ENCODE measurements at regions not wholly inside any gene's neighbourhood (a gene's known extent, or its start where the extent isn't known, plus 50 kb on each side); places are given as distances from the start of the nearest gene placed in this dataset.

- Mint-ChIP-seq H3K4me3 (no peak overlapping the region), H3K4me1 (no peaks in the 10 kb centered on the region), H3K27me3 (ENCODE audit: low read depth) (no peaks in the 10 kb centered on the region), H3K36me3 (ENCODE audit: insufficient read depth in 1 of 3, low read depth in 3 of 3) (no peaks in the 10 kb centered on the region), H3K9me3 (no peaks in the 10 kb centered on the region; a peak in 1 of 5 replicates), H3K27ac (no peak overlapping the region)
- no peak overlapping the region for H3T11ph ChIP-seq (ENCODE audit: low read length)
- no peak for TF ChIP-seq CTCF (conservative IDR thresholded peaks at IDR 0.05)
- H3K9ac ChIP-seq (ENCODE audit: extremely low read depth, insufficient read length, low read length), result no peak overlapping the region
- H3K9me3 ChIP-seq (ENCODE audit: control insufficient read depth, low read depth, low read length), result no peaks in the 10 kb centered on the region
- no peak overlapping the region for H4K8ac ChIP-seq (replicated peaks; ENCODE audit: insufficient read length, low read depth, low read length)
- H2AFZ ChIP-seq (ENCODE audit: low read length), result no peak overlapping the region
- H3K79me2 ChIP-seq (ENCODE audit: insufficient read depth, low read length), result no peaks in the 10 kb centered on the region
- H4K20me1 ChIP-seq (ENCODE audit: control insufficient read depth, insufficient read depth, insufficient read length), result no peaks in the 10 kb centered on the region
- H3K23ac ChIP-seq (ENCODE audit: insufficient read length, low read depth, low read length), result no peak overlapping the region
- no peaks in the 10 kb centered on the region for H3K79me1 ChIP-seq (ENCODE audit: insufficient read depth, low read depth, low read length, poor library complexity, severe bottlenecking)
- no peak overlapping the region for H2AK5ac ChIP-seq (ENCODE audit: insufficient read length, low read length)
- no peak overlapping the region for H2BK5ac ChIP-seq (ENCODE audit: insufficient read length, low read length)
- no peak overlapping the region for H4K91ac ChIP-seq (ENCODE audit: insufficient read length, low read depth, low read length)
- H2BK20ac ChIP-seq (ENCODE audit: low read depth, low read length, poor library complexity, severe bottlenecking), result no peak overlapping the region
- no peaks in the 10 kb centered on the region for H3K23me2 ChIP-seq (ENCODE audit: insufficient read length, low read depth, low read length, poor library complexity, severe bottlenecking)
- H2BK12ac ChIP-seq (ENCODE audit: insufficient read length, low read depth, low read length), result no peak overlapping the region
- no peak overlapping the region for H3K56ac ChIP-seq (ENCODE audit: insufficient read length, low read depth, low read length)
- H3K27ac ChIP-seq (ENCODE audit: insufficient read length, low read depth, low read length), result no peak overlapping the region
- no peak overlapping the region for H2BK15ac ChIP-seq (ENCODE audit: low read depth, low read length)
- no peak for DNase-seq
- H3K14ac ChIP-seq (ENCODE audit: insufficient read depth, low read length), result no peak overlapping the region
- no peaks in the 10 kb centered on the region for H3K27me3 ChIP-seq (ENCODE audit: insufficient read depth, low read length)
- no CpG with 5 or more reads among the region's 2 CpGs for WGBS (ENCODE audit: extremely low coverage, insufficient read length, low lambda C conversion rate)
- no peaks in the 10 kb centered on the region for H3K4me1 ChIP-seq (ENCODE audit: insufficient read depth, low read length)
- H3K18ac ChIP-seq (ENCODE audit: insufficient read length, low read depth, low read length), result no peak overlapping the region
- H3K4me2 ChIP-seq (ENCODE audit: insufficient read depth, insufficient read length, low read length), result no peak overlapping the region
- H3K4ac ChIP-seq (ENCODE audit: low read depth, low read length), result no peak overlapping the region
- no peak overlapping the region for H4K5ac ChIP-seq (ENCODE audit: insufficient read length, low read depth, low read length)
- H2BK120ac ChIP-seq (ENCODE audit: low read depth, low read length, poor library complexity, severe bottlenecking), result no peak overlapping the region
Measured at GRCh38 chr20:12957968-12958367, 50.8 kb upstream of the SPTLC3 start.
